ENCODE measurements at regions not wholly inside any gene's neighbourhood (a gene's known extent, or its start where the extent isn't known, plus 50 kb on each side); places are given as distances from the start of the nearest gene placed in this dataset.

DNA sequence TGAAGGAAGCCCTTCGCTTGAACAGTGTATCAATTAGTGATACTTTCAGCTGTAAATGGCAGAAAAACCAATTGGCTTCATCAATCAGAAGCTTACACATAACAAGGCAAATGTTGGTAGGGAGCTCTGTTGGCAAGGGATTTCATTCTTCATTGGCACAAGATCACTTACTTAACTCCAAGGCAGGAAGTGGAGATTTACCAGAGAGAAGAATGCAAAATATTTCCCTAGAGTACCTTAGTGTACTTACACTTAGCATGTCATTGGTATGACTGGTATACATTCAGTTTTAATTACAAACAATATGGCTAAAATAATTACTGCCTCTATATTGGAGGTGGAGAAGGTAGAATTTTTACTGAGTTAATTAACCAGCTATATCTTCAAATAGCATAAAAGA lies 545.0 kb downstream of the GABRG1 start:
- H3K27ac ChIP-seq: no peak overlapping the region
- TF ChIP-seq, protein P1, sequence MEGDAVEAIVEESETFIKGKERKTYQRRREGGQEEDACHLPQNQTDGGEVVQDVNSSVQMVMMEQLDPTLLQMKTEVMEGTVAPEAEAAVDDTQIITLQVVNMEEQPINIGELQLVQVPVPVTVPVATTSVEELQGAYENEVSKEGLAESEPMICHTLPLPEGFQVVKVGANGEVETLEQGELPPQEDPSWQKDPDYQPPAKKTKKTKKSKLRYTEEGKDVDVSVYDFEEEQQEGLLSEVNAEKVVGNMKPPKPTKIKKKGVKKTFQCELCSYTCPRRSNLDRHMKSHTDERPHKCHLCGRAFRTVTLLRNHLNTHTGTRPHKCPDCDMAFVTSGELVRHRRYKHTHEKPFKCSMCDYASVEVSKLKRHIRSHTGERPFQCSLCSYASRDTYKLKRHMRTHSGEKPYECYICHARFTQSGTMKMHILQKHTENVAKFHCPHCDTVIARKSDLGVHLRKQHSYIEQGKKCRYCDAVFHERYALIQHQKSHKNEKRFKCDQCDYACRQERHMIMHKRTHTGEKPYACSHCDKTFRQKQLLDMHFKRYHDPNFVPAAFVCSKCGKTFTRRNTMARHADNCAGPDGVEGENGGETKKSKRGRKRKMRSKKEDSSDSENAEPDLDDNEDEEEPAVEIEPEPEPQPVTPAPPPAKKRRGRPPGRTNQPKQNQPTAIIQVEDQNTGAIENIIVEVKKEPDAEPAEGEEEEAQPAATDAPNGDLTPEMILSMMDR (conservative IDR thresholded peaks at IDR 0.05): no peak

DNA sequence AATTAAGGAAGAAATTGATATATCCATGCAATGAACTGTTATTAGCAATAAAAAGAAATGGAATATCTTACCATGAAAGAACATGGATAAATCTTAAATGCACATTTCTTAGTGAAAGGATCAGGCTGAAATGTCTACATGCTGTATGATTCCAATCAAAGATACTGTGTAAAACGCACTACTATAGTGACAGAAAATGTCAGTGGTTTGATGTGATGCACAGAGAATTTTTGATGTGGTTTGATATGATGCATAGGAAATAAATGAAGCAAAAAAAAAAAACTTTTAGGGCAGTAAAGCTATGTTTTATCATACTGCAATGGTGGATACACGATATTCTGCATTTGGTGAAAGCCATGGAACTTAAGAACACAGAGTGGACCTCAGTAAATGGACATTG lies 547.6 kb downstream of the GABRG1 start:
- TF ChIP-seq, protein P1 (conservative IDR thresholded peaks at IDR 0.05): no peak

DNA sequence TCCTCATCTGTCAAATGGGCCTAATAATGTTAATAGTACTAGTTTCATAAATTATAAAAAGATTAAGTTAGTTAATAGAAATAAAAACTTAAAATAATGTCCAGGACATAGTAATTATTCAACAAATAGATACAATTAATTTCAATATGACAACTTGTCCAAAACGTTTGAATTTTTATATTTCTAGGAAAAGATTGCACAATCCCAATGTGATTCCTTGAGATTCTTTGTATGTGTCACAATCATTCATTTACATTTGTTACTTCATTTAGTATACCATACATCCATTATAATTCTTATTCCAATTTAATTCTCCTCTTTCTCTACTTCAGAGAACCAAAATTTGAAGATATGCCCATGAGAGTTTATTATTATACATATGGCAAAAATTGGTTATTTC lies 554.2 kb downstream of the GABRG1 start:
- TF ChIP-seq, protein P1 (conservative IDR thresholded peaks at IDR 0.05): no peak
- H3K27ac ChIP-seq: no peak overlapping the region

More for the DNA sequence above, 547.6 kb downstream of the GABRG1 start:
- H3K27ac ChIP-seq: no peak overlapping the region

DNA sequence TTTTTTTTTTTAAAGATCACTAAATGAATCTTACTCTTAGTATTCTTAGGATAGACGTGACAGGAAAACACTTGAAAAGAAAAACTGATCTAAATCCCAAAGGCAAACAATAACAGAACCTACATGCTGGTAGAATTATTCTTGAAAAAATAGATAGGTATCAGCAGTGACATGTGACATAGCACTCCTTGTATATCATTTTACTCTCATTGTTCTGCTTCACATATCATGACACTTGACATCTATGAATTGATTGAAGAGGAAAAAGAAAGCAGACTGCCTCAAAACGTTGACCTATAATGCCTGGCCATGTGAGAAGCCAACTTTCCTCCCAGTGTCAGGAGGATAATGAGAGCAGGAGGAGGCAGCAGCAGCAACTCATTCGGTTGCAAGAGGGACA lies 555.2 kb downstream of the GABRG1 start:
- TF ChIP-seq, protein P1 (conservative IDR thresholded peaks at IDR 0.05): no peak
- no peak overlapping the region for H3K27ac ChIP-seq

DNA sequence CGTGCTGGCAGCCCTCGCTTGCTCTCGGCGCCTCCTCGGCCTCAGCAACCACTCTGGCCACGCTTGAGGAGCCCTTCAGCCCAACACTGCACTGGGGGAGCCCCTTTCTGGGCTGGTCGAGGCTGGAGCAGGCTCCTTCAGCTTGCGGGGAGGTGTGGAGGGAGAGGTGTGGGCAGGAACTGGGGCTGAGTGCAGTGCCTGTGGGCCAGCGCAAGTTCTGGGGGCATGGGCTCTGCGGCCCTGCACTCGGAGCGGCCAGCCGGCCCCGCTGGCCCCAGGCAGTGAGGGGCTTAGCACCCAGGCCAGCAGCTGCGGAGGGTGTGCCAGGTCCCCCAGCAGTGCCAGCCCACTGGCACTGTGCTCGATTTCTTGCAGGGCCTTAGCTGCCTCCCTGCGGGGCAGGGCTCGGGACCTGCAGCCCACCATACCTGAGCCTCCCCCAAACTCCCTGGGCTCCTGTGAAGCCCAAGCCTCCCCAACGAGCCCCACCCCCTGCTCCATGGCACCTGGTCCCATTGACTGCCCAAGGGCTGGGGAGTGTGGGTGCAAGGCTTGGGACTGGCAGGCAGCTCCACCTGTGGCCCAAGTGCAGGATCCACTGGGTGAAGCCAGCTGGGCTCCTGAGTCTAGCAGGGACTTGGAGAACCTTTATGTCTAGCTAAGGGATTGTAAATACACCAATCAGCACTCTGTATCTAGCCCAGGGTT lies 556.8 kb downstream of the GABRG1 start:
- no peak overlapping the region for H3K27ac ChIP-seq
- TF ChIP-seq, protein P1 (conservative IDR thresholded peaks at IDR 0.05): no peak

DNA sequence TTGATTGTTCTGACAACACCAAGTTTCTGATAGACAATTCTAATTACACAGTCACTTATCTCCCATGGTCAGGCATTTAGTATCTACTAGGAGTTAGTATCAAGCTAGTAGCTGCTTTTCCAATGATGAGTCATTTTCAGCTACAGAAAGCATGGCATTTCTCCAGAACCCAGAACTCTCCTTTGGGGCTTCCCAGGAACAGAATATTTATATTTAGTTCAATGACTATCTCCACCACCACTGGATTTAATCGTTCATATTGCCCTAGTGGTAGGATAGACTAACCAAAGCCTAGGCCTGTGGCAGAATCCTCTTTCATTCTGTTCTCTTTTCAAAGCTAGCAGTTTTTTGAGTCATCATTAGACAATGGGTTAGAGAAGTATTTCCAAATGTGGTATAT lies 569.4 kb downstream of the GABRG1 start:
- TF ChIP-seq, protein P1 (conservative IDR thresholded peaks at IDR 0.05): no peak
- H3K27ac ChIP-seq: no peak overlapping the region

DNA sequence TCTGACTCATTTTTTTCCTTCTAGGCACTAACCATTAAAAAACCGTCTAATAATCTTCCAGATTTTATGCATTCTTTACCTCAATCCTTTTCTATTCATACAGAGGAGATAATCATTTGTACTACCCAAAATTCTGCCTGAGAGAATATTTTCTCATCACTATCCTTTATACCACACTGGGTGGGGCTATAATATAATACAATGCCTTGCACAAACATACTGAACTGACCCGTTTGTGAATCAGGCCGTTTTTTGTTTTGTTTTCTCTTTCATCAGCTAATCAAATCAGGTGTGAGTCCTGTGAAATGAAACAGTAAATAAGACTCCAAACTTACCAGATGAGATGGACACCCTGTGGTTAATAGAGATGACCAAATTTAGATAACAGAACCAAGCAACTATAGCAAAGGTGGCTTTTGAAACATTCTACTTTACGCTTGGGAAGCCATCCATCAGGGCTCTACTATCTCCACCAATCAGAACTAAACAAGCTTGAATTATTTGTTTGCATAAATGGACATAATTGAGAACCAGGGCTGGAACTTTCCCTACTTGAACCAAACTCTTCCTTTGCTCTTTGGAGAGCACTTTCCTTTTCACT lies 573.0 kb downstream of the GABRG1 start:
- TF ChIP-seq, protein P1 (conservative IDR thresholded peaks at IDR 0.05): peak; percentile 71
- no peak overlapping the region for H3K27ac ChIP-seq

Data from VCaP (cell line).